ENCODE measurements at regions not wholly inside any gene's neighbourhood (a gene's known extent, or its start where the extent isn't known, plus 50 kb on each side); places are given as distances from the start of the nearest gene placed in this dataset.

DNA sequence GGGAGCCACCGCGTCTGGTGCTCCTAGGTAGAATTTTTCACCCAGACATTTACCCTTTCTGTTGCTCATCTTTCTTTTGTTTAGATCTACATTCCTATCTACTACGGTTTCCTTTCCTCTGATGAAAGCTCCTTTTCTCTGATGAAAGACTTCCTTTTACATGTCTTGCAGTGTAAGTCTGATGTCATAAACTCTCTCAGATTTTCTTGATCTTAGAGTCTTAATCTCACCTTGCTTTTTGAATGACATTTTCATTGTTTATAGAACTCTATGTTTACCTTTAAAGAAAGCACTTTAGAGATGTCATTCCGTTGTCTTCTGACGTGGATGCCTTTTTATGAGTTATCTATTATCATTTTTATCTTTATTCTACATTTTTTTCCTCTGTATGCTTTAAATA, 171.8 kb upstream of the MTPN start:
- no peak overlapping the region for H3K27ac ChIP-seq (ENCODE audit: insufficient read depth, low read depth, low read length)
- H3K27me3 ChIP-seq (ENCODE audit: control insufficient read depth in 2 of 2, insufficient read depth in 2 of 2, low read length in 2 of 2): no peaks in the 10 kb centered on the region
- H3K4me1 ChIP-seq (ENCODE audit: control insufficient read depth, extremely low read depth, insufficient read depth, low read length): no peaks in the 10 kb centered on the region
- no peaks in the 10 kb centered on the region for H3K9me1 ChIP-seq (replicated peaks; ENCODE audit: control insufficient read depth, extremely low read depth, insufficient read depth, low read length)
- no peak overlapping the region for H3K9ac ChIP-seq (replicated peaks; ENCODE audit: extremely low read depth, insufficient read depth, low read length)
- no peaks in the 10 kb centered on the region for H3K79me2 ChIP-seq (ENCODE audit: control insufficient read depth, insufficient read depth, low read length)
- TF ChIP-seq, protein P1, sequence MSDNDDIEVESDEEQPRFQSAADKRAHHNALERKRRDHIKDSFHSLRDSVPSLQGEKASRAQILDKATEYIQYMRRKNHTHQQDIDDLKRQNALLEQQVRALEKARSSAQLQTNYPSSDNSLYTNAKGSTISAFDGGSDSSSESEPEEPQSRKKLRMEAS (IDR thresholded peaks at IDR 0.05; ENCODE audit: insufficient read depth, insufficient read length): no peak
- no peak for TF ChIP-seq POLR2A (IDR thresholded peaks at IDR 0.05; ENCODE audit: low read depth, low read length)
- TF ChIP-seq MYC (IDR thresholded peaks at IDR 0.05; ENCODE audit: low read depth, low read length): no peak
- no peak for TF ChIP-seq FOS (IDR thresholded peaks at IDR 0.05; ENCODE audit: borderline replicate concordance, insufficient read depth, low read length)
- FAIRE-seq: no peak
- BruUV-seq (replicated peaks): no TSS peak
- intact Hi-C loops (cut with micrococcal nuclease) (no loop called here), dilution Hi-C loops (cut with MboI; ENCODE audit: extremely low pct_ligation_motif_present, low sequenced_read_pairs) (no loop called here)
- ChIA-PET POLR2A (no interaction called here), CTCF (interaction anchor here (1.2 kb wide), 1 partner anchor 1306 kb away, joined by 3 read pairs; no protein-coding TSS in a partner anchor)
- no peaks in the 10 kb centered on the region for H4K20me1 ChIP-seq (replicated peaks; ENCODE audit: control insufficient read depth, extremely low read depth, insufficient read depth, low read length)
- H3K4me2 ChIP-seq (ENCODE audit: insufficient read depth, low read length): no peak overlapping the region
- H2AFZ ChIP-seq (ENCODE audit: low read depth, low read length): no peak overlapping the region
- no peaks in the 10 kb centered on the region for H3K36me3 ChIP-seq (ENCODE audit: control insufficient read depth in 2 of 2, extremely low read depth in 1 of 2, insufficient read depth in 2 of 2, low read length in 2 of 2)
- DNase-seq (ENCODE audit: low read depth, low spot score): no peak
- H3K4me3 ChIP-seq (replicated peaks in 1 of 3; ENCODE audit: insufficient read depth in 1 of 3, low read depth in 1 of 3, low read length in 3 of 3): no peak overlapping the region
- H3K9me3 ChIP-seq (replicated peaks; ENCODE audit: control insufficient read depth, insufficient read depth, low read length): no peaks in the 10 kb centered on the region

DNA sequence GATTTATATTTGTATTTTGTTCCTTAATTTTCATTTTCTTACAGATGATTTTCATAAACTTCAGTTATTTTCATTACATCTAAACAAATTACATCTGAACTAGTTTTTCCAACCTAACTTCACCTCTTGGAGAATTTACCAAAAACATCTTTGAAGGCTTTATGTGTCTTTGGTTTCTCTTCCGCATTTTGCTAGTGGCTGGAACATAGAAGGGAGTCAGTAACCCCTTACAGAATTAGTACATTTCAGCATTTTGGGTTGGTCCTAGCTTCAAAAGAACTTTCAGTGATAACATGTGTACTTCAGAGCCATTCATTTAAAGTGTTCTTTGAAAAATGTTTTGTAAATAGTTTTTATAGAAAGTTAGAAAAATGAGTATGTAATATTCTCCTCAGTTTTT, 169.8 kb upstream of the MTPN start:
- no peaks in the 10 kb centered on the region for H3K9me1 ChIP-seq (replicated peaks; ENCODE audit: control insufficient read depth, extremely low read depth, insufficient read depth, low read length)
- ChIA-PET CTCF (no interaction called here), POLR2A (no interaction called here)
- dilution Hi-C loops (cut with MboI; ENCODE audit: extremely low pct_ligation_motif_present, low sequenced_read_pairs): no loop called here
- DNase-seq (ENCODE audit: low read depth, low spot score): no peak
- TF ChIP-seq JUN (IDR thresholded peaks at IDR 0.05; ENCODE audit: borderline replicate concordance, insufficient read depth, insufficient read length, low read depth) (no peak), MYC (IDR thresholded peaks at IDR 0.05; ENCODE audit: low read depth, low read length) (no peak), POLR2AphosphoS5 (IDR thresholded peaks at IDR 0.05; ENCODE audit: insufficient read depth, low read depth, low read length) (no peak), POLR2A (IDR thresholded peaks at IDR 0.05; ENCODE audit: low read depth, low read length) (no peak), FOS (IDR thresholded peaks at IDR 0.05; ENCODE audit: borderline replicate concordance, insufficient read depth, low read length) (no peak), GATA2 (IDR thresholded peaks at IDR 0.05; ENCODE audit: insufficient read depth, insufficient read length, low read depth, low read length) (no peak), EZH2 (IDR thresholded peaks at IDR 0.05; ENCODE audit: borderline replicate concordance, low read depth, low read length, severe bottlenecking) (no peak)
- TF ChIP-seq, protein P1 (IDR thresholded peaks at IDR 0.05; ENCODE audit: insufficient read depth, insufficient read length): no peak
- TF ChIP-seq, protein P2, sequence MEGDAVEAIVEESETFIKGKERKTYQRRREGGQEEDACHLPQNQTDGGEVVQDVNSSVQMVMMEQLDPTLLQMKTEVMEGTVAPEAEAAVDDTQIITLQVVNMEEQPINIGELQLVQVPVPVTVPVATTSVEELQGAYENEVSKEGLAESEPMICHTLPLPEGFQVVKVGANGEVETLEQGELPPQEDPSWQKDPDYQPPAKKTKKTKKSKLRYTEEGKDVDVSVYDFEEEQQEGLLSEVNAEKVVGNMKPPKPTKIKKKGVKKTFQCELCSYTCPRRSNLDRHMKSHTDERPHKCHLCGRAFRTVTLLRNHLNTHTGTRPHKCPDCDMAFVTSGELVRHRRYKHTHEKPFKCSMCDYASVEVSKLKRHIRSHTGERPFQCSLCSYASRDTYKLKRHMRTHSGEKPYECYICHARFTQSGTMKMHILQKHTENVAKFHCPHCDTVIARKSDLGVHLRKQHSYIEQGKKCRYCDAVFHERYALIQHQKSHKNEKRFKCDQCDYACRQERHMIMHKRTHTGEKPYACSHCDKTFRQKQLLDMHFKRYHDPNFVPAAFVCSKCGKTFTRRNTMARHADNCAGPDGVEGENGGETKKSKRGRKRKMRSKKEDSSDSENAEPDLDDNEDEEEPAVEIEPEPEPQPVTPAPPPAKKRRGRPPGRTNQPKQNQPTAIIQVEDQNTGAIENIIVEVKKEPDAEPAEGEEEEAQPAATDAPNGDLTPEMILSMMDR (IDR thresholded peaks at IDR 0.05; ENCODE audit: extremely low read depth in 1 of 2, insufficient read depth in 1 of 2, low read depth in 1 of 2, low read length in 2 of 2): no peak
- H3K36me3 ChIP-seq (ENCODE audit: control insufficient read depth in 2 of 2, extremely low read depth in 1 of 2, insufficient read depth in 2 of 2, low read length in 2 of 2): no peaks in the 10 kb centered on the region
- no peak overlapping the region for H3K4me3 ChIP-seq (replicated peaks in 1 of 3; ENCODE audit: insufficient read depth in 1 of 3, low read depth in 1 of 3, low read length in 3 of 3)
- no peaks in the 10 kb centered on the region for H3K4me1 ChIP-seq (ENCODE audit: control insufficient read depth, extremely low read depth, insufficient read depth, low read length)
- no peaks in the 10 kb centered on the region for H4K20me1 ChIP-seq (replicated peaks; ENCODE audit: control insufficient read depth, extremely low read depth, insufficient read depth, low read length)
- intact Hi-C loops (cut with micrococcal nuclease): no loop called here
- no peaks in the 10 kb centered on the region for H3K79me2 ChIP-seq (ENCODE audit: control insufficient read depth, insufficient read depth, low read length)
- no peaks in the 10 kb centered on the region for H3K27me3 ChIP-seq (ENCODE audit: control insufficient read depth in 2 of 2, insufficient read depth in 2 of 2, low read length in 2 of 2)
- H3K9ac ChIP-seq (replicated peaks; ENCODE audit: extremely low read depth, insufficient read depth, low read length): no peak overlapping the region
- H2AFZ ChIP-seq (ENCODE audit: low read depth, low read length): no peak overlapping the region
- no TSS peak for BruUV-seq (replicated peaks)
- no peak overlapping the region for H3K4me2 ChIP-seq (ENCODE audit: insufficient read depth, low read length)
- no peak for FAIRE-seq
- H3K9me3 ChIP-seq (replicated peaks; ENCODE audit: control insufficient read depth, insufficient read depth, low read length): no peaks in the 10 kb centered on the region
- H3K27ac ChIP-seq (ENCODE audit: insufficient read depth, low read depth, low read length): no peak overlapping the region

All from endothelial cell of umbilical vein (primary cell).